A549 (cell line): ENCODE measurements at regions not wholly inside any gene's neighbourhood (a gene's known extent, or its start where the extent isn't known, plus 50 kb on each side); places are given as distances from the start of the nearest gene placed in this dataset.

Experiments
- CTCF ChIP-seq: fragments of >200 bp; sonication (Bioruptor Twin); formaldehyde crosslinking; IDR thresholded peaks from 3 replicates; pipeline ENCODE4 v1.5.1; 2016
- MAX ChIP-seq: IDR thresholded peaks from 2 replicates; pipeline ENCODE4 v1.6.1; 2012
- POLR2A ChIP-seq: IDR thresholded peaks from 2 replicates; pipeline ENCODE4 v1.6.1; 2012; ENCODE audit warnings: mild to moderate bottlenecking, low read length
- USF2 ChIP-seq: fragments of 450-650 bp; IDR thresholded peaks from 2 replicates; pipeline ENCODE4 v1.6.1; 2014; ENCODE audit warnings: antibody characterized with exemption

GRCh38 chr7:93027044-93027443, 90.7 kb downstream of the SAMD9 start:
- no peak for TF ChIP-seq POLR2A
- no peak for TF ChIP-seq CTCF
- TF ChIP-seq USF2 = no peak
- no peak for TF ChIP-seq MAX
